ENCODE measurements at regions not wholly inside any gene's neighbourhood (a gene's known extent, or its start where the extent isn't known, plus 50 kb on each side); places are given as distances from the start of the nearest gene placed in this dataset.

GRCh38 chr18:44258086-44258485 is 422.6 kb upstream of the SETBP1 start:
- Histone ChIP-seq H3K27me3 (ENCODE audit: control insufficient read depth in 3 of 3, insufficient read depth in 3 of 3, low read length in 2 of 3) (no peaks in the 10 kb centered on the region), H3K9ac (ENCODE audit: insufficient read depth in 1 of 2, low read length in 2 of 2) (no peak overlapping the region), H3K27ac (ENCODE audit: low read depth in 1 of 2, low read length in 1 of 2) (no peak overlapping the region), H3K4me3 (no peak overlapping the region), H3K9me3 (ENCODE audit: control insufficient read depth in 4 of 4, insufficient read depth in 3 of 4, low read length in 3 of 4) (peaks cover 0 to 7% (median 3%) of the 10 kb centered on the region in 4 donors), H3K4me1 (ENCODE audit: control insufficient read depth in 5 of 5, insufficient read depth in 5 of 5, low read length in 5 of 5) (no peaks in the 10 kb centered on the region), H3K36me3 (ENCODE audit: control insufficient read depth in 4 of 4, insufficient read depth in 4 of 4, low read length in 4 of 4) (no peaks in the 10 kb centered on the region)
- no peak for TF ChIP-seq CTCF (IDR thresholded peaks at IDR 0.05; ENCODE audit: control extremely low read depth, extremely low read depth)
- no peak for ATAC-seq (ENCODE audit: insufficient read depth, low FRiP score)
- DNase-seq = no peak

- peaks cover 0 to 7% (median 3%) of the 10 kb centered on the region in 4 donors for H3K9me3 ChIP-seq (ENCODE audit: control insufficient read depth in 4 of 4, insufficient read depth in 3 of 4, low read length in 3 of 4)
- H3K27ac ChIP-seq (ENCODE audit: low read depth in 1 of 2, low read length in 1 of 2) = no peak overlapping the region
- TF ChIP-seq CTCF (IDR thresholded peaks at IDR 0.05; ENCODE audit: control extremely low read depth, extremely low read depth) = no peak
- H3K27me3 ChIP-seq (ENCODE audit: control insufficient read depth in 3 of 3, insufficient read depth in 3 of 3, low read length in 2 of 3) = no peaks in the 10 kb centered on the region
- DNase-seq (no peak), ATAC-seq (ENCODE audit: insufficient read depth, low FRiP score) (no peak)
- H3K36me3 ChIP-seq (ENCODE audit: control insufficient read depth in 4 of 4, insufficient read depth in 4 of 4, low read length in 4 of 4) = no peaks in the 10 kb centered on the region
- no peaks in the 10 kb centered on the region for H3K4me1 ChIP-seq (ENCODE audit: control insufficient read depth in 5 of 5, insufficient read depth in 5 of 5, low read length in 5 of 5)
- no peak overlapping the region for H3K9ac ChIP-seq (ENCODE audit: insufficient read depth in 1 of 2, low read length in 2 of 2)
- no peak overlapping the region for H3K4me3 ChIP-seq
Measured at GRCh38 chr18:44258576-44258975, 422.1 kb upstream of the SETBP1 start.

GRCh38 chr18:44259610-44260009 is 421.1 kb upstream of the SETBP1 start:
- no peak for TF ChIP-seq CTCF (IDR thresholded peaks at IDR 0.05; ENCODE audit: control extremely low read depth, extremely low read depth)
- ATAC-seq (ENCODE audit: insufficient read depth, low FRiP score) (no peak), DNase-seq (no peak)
- Histone ChIP-seq H3K27ac (ENCODE audit: low read depth in 1 of 2, low read length in 1 of 2) (no peak overlapping the region), H3K9me3 (ENCODE audit: control insufficient read depth in 4 of 4, insufficient read depth in 3 of 4, low read length in 3 of 4) (peaks cover 0 to 7% (median 3%) of the 10 kb centered on the region in 4 donors), H3K4me1 (ENCODE audit: control insufficient read depth in 5 of 5, insufficient read depth in 5 of 5, low read length in 5 of 5) (no peaks in the 10 kb centered on the region), H3K27me3 (ENCODE audit: control insufficient read depth in 3 of 3, insufficient read depth in 3 of 3, low read length in 2 of 3) (no peaks in the 10 kb centered on the region), H3K4me3 (no peak overlapping the region), H3K9ac (ENCODE audit: insufficient read depth in 1 of 2, low read length in 2 of 2) (no peak overlapping the region), H3K36me3 (ENCODE audit: control insufficient read depth in 4 of 4, insufficient read depth in 4 of 4, low read length in 4 of 4) (no peaks in the 10 kb centered on the region)
- 94 to 95% methylated on average over 3 of the region's 3 CpGs for WGBS, 2 donors

GRCh38 chr18:44265437-44265836 is 415.3 kb upstream of the SETBP1 start:
- TF ChIP-seq CTCF (IDR thresholded peaks at IDR 0.05; ENCODE audit: control extremely low read depth, extremely low read depth) = no peak
- no peak for ATAC-seq (ENCODE audit: insufficient read depth, low FRiP score)

More at GRCh38 chr18:44265437-44265836, 415.3 kb upstream of the SETBP1 start:
- Histone ChIP-seq H3K27me3 (ENCODE audit: control insufficient read depth in 3 of 3, insufficient read depth in 3 of 3, low read length in 2 of 3) (no peaks in the 10 kb centered on the region), H3K27ac (ENCODE audit: low read depth in 1 of 2, low read length in 1 of 2) (no peak overlapping the region), H3K4me1 (ENCODE audit: control insufficient read depth in 5 of 5, insufficient read depth in 5 of 5, low read length in 5 of 5) (peaks cover 0 to 6% (median 0%) of the 10 kb centered on the region in 5 donors), H3K9ac (ENCODE audit: insufficient read depth in 1 of 2, low read length in 2 of 2) (no peak overlapping the region), H3K9me3 (ENCODE audit: control insufficient read depth in 4 of 4, insufficient read depth in 3 of 4, low read length in 3 of 4) (peaks cover 0 to 7% (median 2%) of the 10 kb centered on the region in 4 donors), H3K4me3 (no peak overlapping the region), H3K36me3 (ENCODE audit: control insufficient read depth in 4 of 4, insufficient read depth in 4 of 4, low read length in 4 of 4) (no peaks in the 10 kb centered on the region)
- no peak for DNase-seq
- WGBS, 2 donors = 91 to 92% methylated on average over 3 of the region's 3 CpGs

All from lung (tissue), 11 donors.